NCI-H2171 treated with DMSO at 0.1 percent for 48 hours (cell line): ENCODE measurements at regions not wholly inside any gene's neighbourhood (a gene's known extent, or its start where the extent isn't known, plus 50 kb on each side); places are given as distances from the start of the nearest gene placed in this dataset.
"Not testable (repeated sequence)": the region's sequence is repeated elsewhere in the genome, so short reads cannot be mapped to it uniquely, and the experiment has no call there.

Experiments used
- DNase-seq: peaks from one replicate; lab custom pipeline; 2025; lab: John Stamatoyannopoulos, UW

- DNase-seq = no peak
Observed at GRCh38 chr6:26175033-26175427, 87.8 kb downstream of the HFE start.

DNA sequence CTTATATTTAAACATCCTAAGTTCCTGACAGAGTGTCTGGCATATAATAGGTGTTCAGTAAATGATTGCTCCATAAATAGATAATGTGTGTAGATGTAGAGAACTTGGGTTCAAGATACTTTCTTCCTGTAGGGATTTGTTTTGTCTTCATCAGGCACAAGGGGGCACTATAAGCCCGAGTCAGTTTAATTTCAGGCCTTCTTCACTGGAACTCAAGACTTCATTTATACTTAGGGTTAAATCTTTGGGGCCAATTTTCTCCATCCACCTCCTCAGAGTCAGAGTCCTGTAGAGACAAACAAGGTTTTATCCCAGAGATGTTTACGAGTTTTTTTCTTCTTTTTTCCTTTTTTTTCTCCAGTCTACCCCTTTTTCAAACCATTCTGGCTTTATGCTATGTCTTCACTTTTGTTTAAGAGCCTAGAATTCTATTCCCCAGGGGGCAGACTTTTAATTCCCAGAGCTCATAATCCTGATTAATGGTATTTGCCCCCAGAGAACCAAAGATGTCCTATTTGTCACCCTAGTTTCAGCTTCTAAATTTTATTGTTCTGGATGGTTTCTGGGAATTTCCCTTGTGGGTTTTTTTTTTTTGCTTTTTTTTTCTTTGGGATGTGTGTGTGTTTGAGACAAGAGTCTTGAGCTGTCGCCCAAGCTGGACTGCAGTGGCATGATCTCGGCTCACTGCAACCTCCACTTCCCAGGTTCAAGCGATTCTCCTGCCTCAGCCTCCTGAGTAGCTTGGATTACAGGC lies 88.4 kb downstream of the HFE start:
- DNase-seq = peak; percentile 22

DNA sequence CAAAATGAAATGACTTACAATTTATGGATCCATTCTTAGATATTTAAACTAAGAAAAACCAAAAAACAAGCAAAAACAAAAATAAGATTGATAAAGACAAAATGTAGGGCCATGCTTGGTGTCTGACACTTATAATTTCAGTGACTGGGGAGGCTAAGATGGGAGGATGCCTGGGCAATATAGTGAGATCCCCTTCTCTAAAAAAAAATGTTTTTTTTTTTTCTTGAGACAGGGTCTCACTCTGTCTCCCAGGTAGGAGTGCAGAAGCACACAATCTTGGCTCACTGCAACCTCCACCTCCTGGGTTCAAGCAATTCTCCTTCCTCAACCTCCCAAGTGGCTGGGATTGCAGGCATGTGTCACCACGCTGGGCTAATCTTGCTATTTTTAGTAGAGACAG lies 92.4 kb downstream of the HFE start:
- no peak for DNase-seq

GRCh38 chr6:26180346-26180745 lies 93.1 kb downstream of the HFE start:
- no peak for DNase-seq

DNA sequence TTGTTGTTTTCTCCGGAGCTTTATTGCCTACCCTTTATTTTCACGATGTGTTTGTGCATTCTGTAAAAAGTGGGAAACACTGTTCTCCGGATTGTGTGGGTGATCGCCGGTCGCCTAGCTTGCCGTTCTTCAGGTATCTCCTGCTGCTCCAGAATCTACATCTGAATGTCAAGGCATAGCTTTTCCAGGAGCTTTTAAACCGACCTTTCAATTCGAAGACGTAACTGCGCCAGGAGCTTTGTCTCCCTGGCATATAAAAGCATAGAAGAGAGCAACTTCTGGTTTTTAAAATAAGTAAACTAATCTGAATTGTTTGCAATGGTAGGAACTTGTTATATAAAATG lies 96.0 kb downstream of the HFE start:
- DNase-seq = no peak

DNA sequence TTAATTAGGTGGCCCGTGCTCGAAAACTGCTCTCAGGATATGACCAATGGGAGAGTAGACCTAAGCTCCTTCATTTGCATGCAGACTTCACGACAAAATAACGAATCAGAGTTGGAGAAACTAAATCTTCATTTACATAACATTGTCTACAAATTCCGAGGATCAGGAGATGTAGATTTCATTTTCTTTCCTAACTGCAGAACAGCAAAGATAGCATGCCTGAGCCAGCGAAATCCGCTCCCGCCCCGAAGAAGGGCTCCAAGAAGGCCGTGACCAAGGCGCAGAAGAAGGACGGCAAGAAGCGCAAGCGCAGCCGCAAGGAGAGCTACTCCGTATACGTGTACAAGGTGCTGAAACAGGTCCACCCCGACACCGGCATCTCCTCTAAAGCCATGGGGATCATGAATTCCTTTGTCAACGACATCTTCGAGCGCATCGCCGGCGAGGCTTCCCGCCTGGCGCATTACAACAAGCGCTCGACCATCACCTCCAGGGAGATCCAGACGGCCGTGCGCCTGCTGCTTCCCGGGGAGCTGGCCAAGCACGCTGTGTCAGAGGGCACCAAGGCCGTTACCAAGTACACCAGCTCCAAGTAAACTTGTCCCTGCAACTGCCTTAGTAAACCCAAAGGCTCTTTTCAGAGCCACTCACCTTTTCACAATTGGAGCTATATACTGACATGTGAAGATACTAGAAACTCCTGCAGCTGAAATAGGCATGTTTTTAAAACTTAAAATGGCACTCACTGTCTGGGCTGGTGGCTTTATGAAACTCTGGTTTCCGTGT lies 96.5 kb downstream of the HFE start:
- no peak for DNase-seq

GRCh38 chr6:26184367-26184891 lies 97.2 kb downstream of the HFE start:
- no peak for DNase-seq

DNA sequence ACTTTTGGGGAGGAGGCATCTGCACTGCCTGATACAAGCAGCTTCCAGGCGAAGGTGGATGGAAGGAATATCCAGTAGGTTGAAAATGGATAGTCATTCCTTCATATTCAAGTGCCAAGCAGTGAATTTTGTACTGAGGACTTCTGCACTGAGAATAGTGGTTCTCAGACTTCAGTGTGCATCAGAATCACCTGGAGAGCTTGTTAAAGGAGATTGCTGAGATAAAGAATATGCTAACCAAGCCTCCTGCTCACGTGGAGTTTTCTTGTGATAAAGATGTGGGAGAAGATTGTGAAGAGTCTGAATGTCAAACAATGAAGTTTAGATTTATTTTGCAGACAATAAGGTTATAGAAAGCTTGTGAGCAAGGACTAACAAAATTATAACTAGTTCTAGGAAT lies 97.8 kb downstream of the HFE start:
- DNase-seq = no peak

GRCh38 chr6:26185802-26186201 lies 98.6 kb downstream of the HFE start:
- no peak for DNase-seq

- no peak for DNase-seq
Observed at GRCh38 chr6:26186652-26187051, 99.4 kb downstream of the HFE start.

DNA sequence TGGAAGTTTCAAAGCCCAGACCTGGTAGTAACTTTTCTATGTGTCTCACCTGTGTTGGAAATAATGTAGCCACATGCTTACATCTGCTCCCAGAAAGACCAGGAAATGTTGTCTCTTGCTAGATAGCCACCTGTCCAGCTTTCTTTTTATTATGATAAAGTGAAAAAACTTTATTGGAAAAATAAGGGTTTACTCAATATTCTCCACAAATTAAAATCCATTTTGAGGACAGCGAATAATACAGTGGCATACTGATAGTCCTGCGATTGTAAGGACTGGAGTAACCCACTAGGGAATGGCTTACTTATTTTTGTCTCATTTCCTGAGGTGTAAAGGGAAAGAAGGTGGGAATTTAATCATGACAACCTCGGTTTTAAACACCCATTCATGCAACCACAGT lies 100.1 kb downstream of the HFE start:
- no peak for DNase-seq

DNA sequence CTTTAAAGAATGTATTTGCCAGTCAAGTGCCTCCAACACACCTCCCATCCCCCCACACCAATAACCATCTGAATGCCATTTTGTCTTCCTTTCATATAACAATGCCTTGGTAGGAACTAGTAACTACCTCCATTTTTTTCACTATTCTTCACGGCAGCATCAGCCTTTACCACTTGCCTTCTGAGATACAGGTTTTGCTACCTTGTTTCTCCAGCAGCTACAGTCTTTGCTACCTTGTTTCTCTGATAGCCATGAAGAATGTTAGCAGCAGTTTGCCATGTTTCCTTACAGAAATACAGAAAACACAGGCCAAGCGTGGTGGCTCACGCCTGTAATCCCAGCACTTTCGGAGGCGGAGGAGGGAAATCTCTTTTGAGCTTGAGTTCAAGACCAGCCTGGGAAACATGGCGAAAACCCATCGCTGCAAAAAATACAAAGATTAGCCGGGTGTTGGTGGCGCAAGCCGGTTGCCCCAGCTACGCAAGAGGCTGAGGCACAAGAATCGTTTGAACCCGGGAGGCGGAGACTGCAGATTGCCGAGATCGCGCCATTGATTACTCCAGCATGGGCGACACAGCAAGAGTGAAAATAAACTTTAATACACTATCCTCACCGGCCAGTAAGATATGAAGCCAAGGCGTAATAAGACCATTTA lies 100.9 kb downstream of the HFE start:
- no peak for DNase-seq

DNA sequence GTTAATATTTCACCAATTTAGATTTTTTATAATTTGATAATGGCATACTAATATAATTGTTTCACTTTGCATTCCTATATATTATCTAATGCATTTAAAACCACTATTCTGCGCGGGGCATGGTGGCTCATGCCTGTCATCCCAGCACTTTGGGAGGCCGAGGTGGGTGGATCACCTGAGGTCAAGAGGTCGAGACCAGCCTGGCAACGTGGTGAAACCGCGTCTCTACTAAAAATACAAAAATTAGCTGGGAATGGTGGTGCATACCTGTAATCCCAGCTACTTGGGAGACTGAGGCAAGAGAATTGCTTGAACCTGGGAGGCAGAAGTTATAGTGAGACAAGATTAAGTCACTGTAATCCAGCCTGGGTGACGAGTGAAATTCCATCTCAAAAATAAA lies 104.3 kb downstream of the HFE start:
- DNase-seq = not testable (repeated sequence)

DNA sequence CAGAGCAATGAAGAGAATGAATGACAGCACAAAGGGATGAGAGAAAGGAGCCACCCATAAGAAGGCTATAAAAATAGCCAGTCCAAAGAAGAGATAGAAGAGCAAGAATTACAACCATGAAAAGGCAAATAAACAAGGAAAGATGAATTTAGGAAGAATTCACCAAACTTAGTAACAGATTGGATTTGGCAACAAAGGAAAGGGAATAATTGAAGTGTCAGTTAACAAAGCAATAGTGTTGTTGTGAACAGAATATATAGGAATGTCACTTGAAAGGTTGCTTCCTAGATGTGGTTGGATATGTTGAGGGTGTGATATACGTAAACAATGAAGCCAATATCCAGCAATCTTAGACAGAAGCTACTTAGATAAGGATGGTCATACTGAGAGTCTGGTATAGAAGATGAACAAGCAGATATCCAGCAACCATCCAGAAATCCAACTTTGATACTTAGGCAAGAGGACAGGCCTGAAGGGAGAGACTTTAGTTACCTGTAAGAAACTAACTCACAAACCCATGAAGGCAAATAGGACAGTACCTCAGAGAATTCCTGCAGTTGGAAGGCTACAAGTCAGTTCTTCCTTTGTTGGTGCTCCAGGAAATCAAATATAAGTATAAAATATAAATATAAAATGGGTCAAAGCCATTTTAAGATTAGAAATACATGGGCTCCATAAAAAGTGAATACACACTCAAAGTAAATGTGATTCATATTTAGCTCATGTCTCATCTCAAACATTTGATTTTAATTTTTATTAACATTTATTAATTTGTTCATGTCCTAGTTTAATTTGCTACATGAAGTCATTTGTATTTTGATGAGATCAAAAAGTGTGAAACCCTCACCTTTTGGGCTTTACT lies 106.5 kb downstream of the HFE start:
- DNase-seq = no peak

GRCh38 chr6:26194329-26194701 lies 107.1 kb downstream of the HFE start:
- no peak for DNase-seq

- no peak for DNase-seq
Observed at GRCh38 chr6:26194816-26195375, 107.7 kb downstream of the HFE start.

DNA sequence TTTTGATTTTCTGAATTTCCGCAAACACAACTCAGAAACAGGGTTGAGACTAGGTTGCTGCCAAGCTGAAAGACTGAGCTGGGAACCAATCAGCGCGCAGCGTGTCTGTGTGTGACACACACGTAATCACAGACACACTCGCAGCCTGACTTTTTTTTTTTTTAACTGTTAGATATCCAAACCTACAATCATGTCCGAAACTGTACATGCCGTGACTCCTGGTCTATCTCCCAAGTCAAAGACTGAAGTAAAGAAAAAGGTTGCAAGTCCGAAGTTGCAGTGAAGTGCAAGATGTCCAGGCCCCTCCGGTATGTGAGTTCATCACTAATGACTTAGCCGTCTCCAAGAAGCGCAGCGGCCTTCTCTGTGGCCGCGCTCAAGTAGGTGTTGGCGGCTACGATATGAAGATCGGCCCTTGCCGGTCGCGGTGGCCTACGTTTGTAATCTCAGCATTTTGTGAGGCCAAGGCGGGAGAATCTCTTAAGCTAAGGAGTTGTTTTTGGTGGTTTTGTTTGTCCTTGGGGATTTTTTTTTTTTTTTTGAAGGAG lies 108.2 kb downstream of the HFE start:
- DNase-seq = peak; percentile 21

- DNase-seq = no peak
Observed at GRCh38 chr6:26195924-26196845, 109.0 kb downstream of the HFE start.

DNA sequence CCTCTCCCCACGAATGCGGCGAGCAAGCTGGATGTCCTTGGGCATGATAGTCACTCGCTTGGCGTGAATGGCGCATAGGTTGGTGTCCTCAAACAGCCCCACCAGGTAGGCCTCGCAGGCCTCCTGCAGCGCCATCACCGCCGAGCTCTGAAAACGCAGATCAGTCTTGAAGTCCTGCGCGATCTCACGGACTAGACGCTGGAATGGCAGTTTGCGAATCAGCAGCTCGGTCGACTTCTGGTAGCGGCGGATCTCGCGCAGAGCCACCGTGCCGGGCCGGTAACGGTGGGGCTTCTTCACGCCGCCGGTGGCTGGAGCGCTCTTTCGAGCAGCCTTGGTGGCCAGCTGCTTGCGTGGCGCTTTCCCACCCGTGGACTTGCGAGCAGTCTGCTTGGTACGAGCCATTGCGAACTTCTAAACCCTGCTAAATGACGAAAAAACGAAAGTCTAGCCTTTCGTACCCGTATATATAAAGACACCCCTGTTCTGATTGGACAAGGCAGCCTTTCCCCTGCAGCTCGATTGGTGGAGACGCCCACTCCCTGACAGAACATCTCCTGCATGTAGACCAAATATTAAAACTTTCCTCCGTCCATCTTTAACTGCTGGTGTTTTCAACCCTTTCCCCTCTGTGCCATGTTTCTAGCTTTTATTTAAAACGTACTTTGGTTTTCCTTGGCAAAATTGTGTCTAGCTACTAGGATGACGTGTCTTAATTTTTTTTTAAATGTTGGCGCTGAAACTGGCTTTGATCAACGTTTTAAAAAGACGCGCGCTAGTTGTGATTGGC lies 109.8 kb downstream of the HFE start:
- DNase-seq = peak; percentile 96

DNA sequence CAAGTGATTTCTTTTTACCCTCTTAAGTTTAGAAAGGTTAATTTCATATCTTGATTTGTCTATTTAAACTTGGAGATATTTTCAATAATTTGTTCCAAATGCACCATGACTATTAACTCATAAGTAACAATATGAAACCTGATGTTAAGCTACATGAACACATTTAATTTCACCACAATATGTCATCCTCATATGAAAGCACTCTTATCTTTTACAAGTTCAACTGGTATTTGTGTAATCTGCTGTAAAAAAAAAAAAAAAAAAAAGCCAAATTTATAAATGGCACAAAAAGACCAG lies 110.4 kb downstream of the HFE start:
- no peak for DNase-seq
